IMR-90 (cell line): ENCODE measurements at regions not wholly inside any gene's neighbourhood (a gene's known extent, or its start where the extent isn't known, plus 50 kb on each side); places are given as distances from the start of the nearest gene placed in this dataset.

ENCODE experiments used
- ATAC-seq: fragments of 200-7000 bp; cut with Tn5 transposase; 2 replicates; pipeline ENCODE4 v1.9.1; 2020; ENCODE audit warnings: low read depth, mild to moderate bottlenecking, moderate library complexity
- BruUV-seq: library from RNA; stranded (reverse); fragments of 400-500 nt; replicated peaks from 2 replicates; lab custom pipeline; 2021; lab: Mats Ljungman, UMichigan
- CTCF ChIA-PET: fragments of 300-600 bp; formaldehyde crosslinking; extraction: SDS; loops from one replicate; lab custom pipeline; 2021; ENCODE audit warnings: antibody characterized with exemption; lab: Yijun Ruan, JAX
- POLR2A ChIA-PET: fragments of 300-600 bp; sonication (Branson Sonifier 250); formaldehyde crosslinking; loops from one replicate; lab custom pipeline; 2022; ENCODE audit warnings: antibody characterized with exemption; ENCODE audit not compliant: unreplicated experiment; lab: Charles Lee
- DNase-seq: peaks from one replicate; pipeline ENCODE4 v3.0.0; 2013
- H2AFZ ChIP-seq: replicated peaks from 2 replicates; pipeline ENCODE3; 2013; ENCODE audit warnings: low read length, mild to moderate bottlenecking; ENCODE audit not compliant: poor library complexity
- H2AK5ac ChIP-seq: 2 replicates; pipeline ENCODE4 v1.6.1; 2013; ENCODE audit warnings: low read depth, low read length, inconsistent platforms
- H2AK9ac ChIP-seq: replicated peaks from 2 replicates; pipeline ENCODE3; 2013; ENCODE audit warnings: mild to moderate bottlenecking, low read depth, low read length, moderate library complexity; ENCODE audit not compliant: poor library complexity
- H2BK120ac ChIP-seq: 2 replicates; pipeline ENCODE4 v1.6.1; 2013; ENCODE audit warnings: low read depth, low read length, inconsistent platforms
- H2BK15ac ChIP-seq: 3 replicates; pipeline ENCODE4 v1.6.1; 2013; ENCODE audit warnings: low read depth, low read length, inconsistent platforms
- H2BK20ac ChIP-seq: 2 replicates; pipeline ENCODE4 v1.6.1; 2013; ENCODE audit warnings: low read depth, mild to moderate bottlenecking, inconsistent platforms, low read length, moderate library complexity
- H2BK5ac ChIP-seq: 2 replicates; pipeline ENCODE4 v1.6.1; 2013; ENCODE audit warnings: mild to moderate bottlenecking, low read depth, low read length, inconsistent platforms; ENCODE audit not compliant: poor library complexity, severe bottlenecking
- H3K14ac ChIP-seq: replicated peaks from 2 replicates; pipeline ENCODE4 v1.6.1; 2013; ENCODE audit warnings: low read depth, low read length, inconsistent platforms
- H3K18ac ChIP-seq: 2 replicates; pipeline ENCODE4 v1.6.1; 2013; ENCODE audit warnings: low read depth, low read length, control low read depth
- H3K23ac ChIP-seq: 2 replicates; pipeline ENCODE4 v1.6.1; 2013; ENCODE audit warnings: low read depth, low read length, inconsistent platforms
- H3K27ac ChIP-seq: 2 replicates; pipeline ENCODE4 v1.5.1; 2013; ENCODE audit warnings: mild to moderate bottlenecking, control low read depth, low read length; ENCODE audit not compliant: insufficient read depth
- H3K27me3 ChIP-seq: 2 replicates; pipeline ENCODE4 v1.6.1; 2013; ENCODE audit warnings: low read length; ENCODE audit not compliant: control insufficient read depth, insufficient read depth
- H3K36me3 ChIP-seq: 2 replicates; pipeline ENCODE4 v1.6.1; 2013; ENCODE audit warnings: low read length, mixed read lengths; ENCODE audit not compliant: control insufficient read depth, insufficient read depth
- H3K4ac ChIP-seq: 2 replicates; pipeline ENCODE4 v1.6.1; 2013; ENCODE audit warnings: low read depth, low read length, inconsistent platforms
- H3K4me1 ChIP-seq: 2 replicates; pipeline ENCODE4 v1.6.1; 2013; ENCODE audit warnings: low read length, mixed read lengths; ENCODE audit not compliant: control insufficient read depth, insufficient read depth
- H3K4me2 ChIP-seq: 2 replicates; pipeline ENCODE4 v1.6.1; 2013; ENCODE audit warnings: low read depth, mild to moderate bottlenecking, control low read depth, low read length, moderate library complexity
- H3K4me3 ChIP-seq: 2 replicates; pipeline ENCODE4 v1.5.1; 2013; ENCODE audit warnings: low read depth, mild to moderate bottlenecking, control low read depth, low read length, moderate library complexity; ENCODE audit not compliant: insufficient read depth
- H3K56ac ChIP-seq: 2 replicates; pipeline ENCODE4 v1.6.1; 2013; ENCODE audit warnings: low read length, inconsistent platforms; ENCODE audit not compliant: insufficient read depth; ENCODE audit errors: extremely low read depth
- H3K79me1 ChIP-seq, 2 experiments: 2 replicates each; pipeline ENCODE4 v1.6.1; 2013; ENCODE audit warnings: low read length in 2 of 2, inconsistent platforms in 1 of 2, low read depth in 1 of 2
- H3K9ac ChIP-seq: 2 replicates; pipeline ENCODE4 v1.6.1; 2013; ENCODE audit warnings: low read depth, low read length, control low read depth
- H3K9me1 ChIP-seq: 2 replicates; pipeline ENCODE4 v1.6.1; 2013; ENCODE audit warnings: low read length, inconsistent platforms; ENCODE audit not compliant: insufficient read depth
- H3K9me3 ChIP-seq: 2 replicates; pipeline ENCODE4 v1.6.1; 2013; ENCODE audit warnings: low read length; ENCODE audit not compliant: control insufficient read depth, insufficient read depth
- H4K20me1 ChIP-seq: 2 replicates; pipeline ENCODE4 v1.6.1; 2013; ENCODE audit warnings: low read length, inconsistent platforms; ENCODE audit not compliant: insufficient read depth
- H4K5ac ChIP-seq: 2 replicates; pipeline ENCODE4 v1.6.1; 2013; ENCODE audit warnings: mild to moderate bottlenecking, low read depth, low read length, control low read depth
- H4K8ac ChIP-seq, 2 experiments: 2 replicates each; pipeline ENCODE4 v1.6.1; 2013; ENCODE audit warnings: low read depth in 2 of 2, low read length in 2 of 2, control low read depth in 1 of 2, inconsistent platforms in 1 of 2
- H4K91ac ChIP-seq: 2 replicates; pipeline ENCODE4 v1.6.1; 2013; ENCODE audit warnings: low read depth, low read length, inconsistent platforms; ENCODE audit not compliant: insufficient read depth
- BHLHE40 ChIP-seq: fragments of 150-350 bp; IDR thresholded peaks from 2 replicates; pipeline ENCODE4 v1.6.1; 2016; ENCODE audit warnings: mild to moderate bottlenecking, low read depth, low read length
- CHD1 ChIP-seq: IDR thresholded peaks from 2 replicates; pipeline ENCODE4 v1.6.1; 2012; ENCODE audit warnings: low read depth, low read length, improper control_type of control experiment
- MAZ ChIP-seq: IDR thresholded peaks from 2 replicates; pipeline ENCODE4 v1.6.1; 2012; ENCODE audit warnings: low read depth, mild to moderate bottlenecking, low read length, improper control_type of control experiment, moderate library complexity, borderline replicate concordance
- MXI1 ChIP-seq: IDR thresholded peaks from 2 replicates; pipeline ENCODE4 v1.6.1; 2012; ENCODE audit warnings: low read depth, mild to moderate bottlenecking, low read length, moderate library complexity, borderline replicate concordance
- NFE2L2 ChIP-seq: fragments of 150-350 bp; IDR thresholded peaks from 2 replicates; pipeline ENCODE4 v1.6.1; 2016; ENCODE audit warnings: low read depth, mild to moderate bottlenecking, low read length
- POLR2A ChIP-seq: IDR thresholded peaks from 2 replicates; pipeline ENCODE4 v1.6.1; 2012; ENCODE audit warnings: mild to moderate bottlenecking, low read depth, low read length
- WGBS, 2 experiments: methylation state at CpG; one replicate each; pipeline versions ENCODE4 v1.1.5 to v1.1.7; 2013; ENCODE audit warnings: missing lambda C conversion rate in 2 of 2; ENCODE audit not compliant: insufficient read length in 1 of 2; ENCODE audit errors: extremely low coverage in 2 of 2; 5-methylcytosine and 5-hydroxymethylcytosine counted together
- dilution Hi-C: fragments of 300-500 bp; cut with HindIII; formaldehyde crosslinking; loops from one replicate; pipeline ENCODE4 v1.14.3; 2018; ENCODE audit warnings: low sequenced_read_pairs; ENCODE audit not compliant: unreplicated experiment
- in situ Hi-C: fragments of 300-500 bp; cut with MboI; formaldehyde crosslinking; loops from 3 replicates; pipeline ENCODE4 v1.14.3; 2019; ENCODE audit warnings: low sequenced_read_pairs, inconsistent platforms, mixed read lengths
- intact Hi-C: fragments of 100-400 bp; cut with micrococcal nuclease; formaldehyde crosslinking; loops from 2 replicates; pipeline ENCODE4 v1.10.0; 2022
- TF ChIP-seq, protein P1 (sequence below): fragments of 150-350 bp; IDR thresholded peaks from 2 replicates; pipeline ENCODE4 v1.6.1; 2016; ENCODE audit warnings: low read depth, mild to moderate bottlenecking, low read length, moderate library complexity, borderline replicate concordance

GRCh38 chr11:31902706-31903105 is 91.6 kb upstream of the PAX6 start:
- Histone ChIP-seq H3K9ac (no peak overlapping the region), H3K4ac (no peak overlapping the region), H4K91ac (no peak overlapping the region), H3K9me1 (no peaks in the 10 kb centered on the region), H3K23ac (no peak overlapping the region), H3K27ac (no peak overlapping the region), H3K79me1 (no peaks in the 10 kb centered on the region), H4K20me1 (no peaks in the 10 kb centered on the region), H3K36me3 (no peaks in the 10 kb centered on the region), H2BK120ac (no peak overlapping the region), H3K27me3 (peaks cover 2% of the 10 kb centered on the region), H2BK15ac (no peak overlapping the region), H3K18ac (no peak overlapping the region), H3K4me1 (no peaks in the 10 kb centered on the region), H3K4me2 (no peak overlapping the region), H2AK9ac (no peak overlapping the region), H3K56ac (no peak overlapping the region), H4K8ac (no peak overlapping the region), H3K4me3 (no peak overlapping the region), H2AK5ac (no peak overlapping the region), H2AFZ (no peak overlapping the region), H3K9me3 (no peaks in the 10 kb centered on the region), H2BK20ac (no peak overlapping the region), H2BK5ac (no peak overlapping the region), H4K5ac (no peak overlapping the region), H3K14ac (no peak overlapping the region)
- BruUV-seq: no TSS peak
- ATAC-seq: no peak
- CTCF ChIA-PET: no interaction called here
- POLR2A ChIA-PET: no interaction called here
- no peak for DNase-seq
- dilution Hi-C loops (no loop called here), intact Hi-C loops (no loop called here), in situ Hi-C loops (no loop called here)
- TF ChIP-seq, protein P1, sequence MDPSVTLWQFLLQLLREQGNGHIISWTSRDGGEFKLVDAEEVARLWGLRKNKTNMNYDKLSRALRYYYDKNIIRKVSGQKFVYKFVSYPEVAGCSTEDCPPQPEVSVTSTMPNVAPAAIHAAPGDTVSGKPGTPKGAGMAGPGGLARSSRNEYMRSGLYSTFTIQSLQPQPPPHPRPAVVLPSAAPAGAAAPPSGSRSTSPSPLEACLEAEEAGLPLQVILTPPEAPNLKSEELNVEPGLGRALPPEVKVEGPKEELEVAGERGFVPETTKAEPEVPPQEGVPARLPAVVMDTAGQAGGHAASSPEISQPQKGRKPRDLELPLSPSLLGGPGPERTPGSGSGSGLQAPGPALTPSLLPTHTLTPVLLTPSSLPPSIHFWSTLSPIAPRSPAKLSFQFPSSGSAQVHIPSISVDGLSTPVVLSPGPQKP: no peak
- no peak for TF ChIP-seq CHD1
- TF ChIP-seq BHLHE40: no peak
- no peak for TF ChIP-seq MXI1
- TF ChIP-seq MAZ: no peak
- no peak for TF ChIP-seq POLR2A
- no peak for TF ChIP-seq NFE2L2
- 80% methylated on average over 2 of the region's 5 CpGs; no CpG with 5 or more reads in 1 of the 2 experiments for WGBS, 2 experiments
